Erythroblast (primary cell): ENCODE measurements at regions not wholly inside any gene's neighbourhood (a gene's known extent, or its start where the extent isn't known, plus 50 kb on each side); places are given as distances from the start of the nearest gene placed in this dataset.

Source experiments
- GATA1 ChIP-seq: IDR thresholded peaks from 2 replicates; pipeline ENCODE4 v1.6.1; 2011; ENCODE audit warnings: low read depth, mild to moderate bottlenecking, control low read depth, low read length, moderate library complexity
- POLR2A ChIP-seq: IDR thresholded peaks from 2 replicates; pipeline ENCODE4 v1.6.1; 2011; ENCODE audit warnings: mild to moderate bottlenecking, low read length

DNA sequence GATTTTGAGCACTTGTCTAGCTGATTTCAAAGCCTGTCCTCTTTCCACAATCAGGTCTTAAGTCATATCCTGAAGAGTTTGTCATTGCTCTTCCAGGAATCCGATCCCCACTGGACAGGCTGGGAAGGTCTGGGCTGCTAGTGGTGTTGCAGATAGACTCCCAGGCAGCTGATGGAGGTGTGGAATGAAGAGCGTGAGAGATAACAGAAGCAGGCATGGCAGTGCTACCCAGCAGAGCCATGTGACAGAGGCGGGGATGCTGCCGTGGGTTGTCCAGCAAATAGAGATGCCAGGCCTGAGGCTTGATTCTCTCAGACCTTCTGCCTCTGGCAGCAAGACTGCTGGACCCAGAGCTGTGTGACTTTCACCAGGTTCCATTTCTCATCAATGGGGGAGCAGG lies 116.5 kb upstream of the EEPD1 start:
- TF ChIP-seq POLR2A (no peak), GATA1 (no peak)
